ENCODE measurements at regions not wholly inside any gene's neighbourhood (a gene's known extent, or its start where the extent isn't known, plus 50 kb on each side); places are given as distances from the start of the nearest gene placed in this dataset.

DNA sequence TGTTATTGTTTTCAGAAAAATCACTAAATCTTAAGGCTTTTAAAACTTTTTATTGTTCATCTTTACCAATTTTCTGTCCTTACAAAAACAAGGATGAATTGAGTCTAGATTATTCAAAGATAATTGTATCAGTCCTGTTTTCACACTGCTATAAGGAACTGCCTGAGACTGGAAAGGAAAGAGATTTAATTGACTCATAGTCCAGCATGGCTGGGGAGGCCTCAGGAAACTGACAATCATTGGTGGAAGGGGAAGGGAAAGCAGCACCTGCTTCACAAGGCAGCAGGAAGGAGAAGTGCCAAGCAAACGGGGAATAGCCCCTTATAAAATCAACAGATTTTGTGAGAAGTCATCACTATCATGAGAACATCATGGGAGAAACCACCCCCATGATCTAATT lies 455.6 kb upstream of the ZP4 start:
- Histone ChIP-seq H3K4me1 (ENCODE audit: insufficient read depth, low read length) (no peaks in the 10 kb centered on the region), H4K20me1 (ENCODE audit: insufficient read depth, low read length) (no peaks in the 10 kb centered on the region), H2AFZ (ENCODE audit: low read length) (no peak overlapping the region), H3K4me3 (replicated peaks in 1 of 3; ENCODE audit: insufficient read depth in 1 of 3, low read depth in 2 of 3, low read length in 3 of 3) (no peak overlapping the region), H3K9me3 (ENCODE audit: low read length) (peaks cover 75% of the 10 kb centered on the region), H3K36me3 (replicated peaks in 1 of 2; ENCODE audit: control insufficient read depth in 1 of 2, insufficient read depth in 2 of 2, low read length in 2 of 2) (no peaks in the 10 kb centered on the region), H3K79me2 (ENCODE audit: insufficient read depth, low read length) (no peaks in the 10 kb centered on the region), H3K27ac (ENCODE audit: extremely low read length, insufficient read depth, low read length) (no peak overlapping the region), H3K27me3 (ENCODE audit: control insufficient read depth in 1 of 2, insufficient read depth in 2 of 2, low read length in 2 of 2) (no peaks in the 10 kb centered on the region), H3K4me2 (ENCODE audit: low read depth, low read length) (no peak overlapping the region), H3K9ac (ENCODE audit: insufficient read depth, low read depth, low read length) (no peak overlapping the region)
- BruUV-seq (replicated peaks), result no TSS peak
- in situ Hi-C loops (cut with HindIII; ENCODE audit: extremely low pct_ligation_motif_present, low pct_unique_long_range_greater_than_20kb) (no loop called here), intact Hi-C loops (cut with micrococcal nuclease; ENCODE audit: unreplicated experiment) (no loop called here)
- ChIA-PET POLR2A (no interaction called here), CTCF (ENCODE audit: low intra/inter-chr PET ratio, low total read pairs) (no interaction called here)
- no peak for DNase-seq (ENCODE audit: low spot score)
- ATAC-seq, result no peak
- 0% methylated on average over 1 of the region's 1 CpG for WGBS (ENCODE audit: low lambda C conversion rate)
- TF ChIP-seq TOE1 (CRISPR knock-in tag; IDR thresholded peaks at IDR 0.05), result no peak
- TF ChIP-seq, protein P1, sequence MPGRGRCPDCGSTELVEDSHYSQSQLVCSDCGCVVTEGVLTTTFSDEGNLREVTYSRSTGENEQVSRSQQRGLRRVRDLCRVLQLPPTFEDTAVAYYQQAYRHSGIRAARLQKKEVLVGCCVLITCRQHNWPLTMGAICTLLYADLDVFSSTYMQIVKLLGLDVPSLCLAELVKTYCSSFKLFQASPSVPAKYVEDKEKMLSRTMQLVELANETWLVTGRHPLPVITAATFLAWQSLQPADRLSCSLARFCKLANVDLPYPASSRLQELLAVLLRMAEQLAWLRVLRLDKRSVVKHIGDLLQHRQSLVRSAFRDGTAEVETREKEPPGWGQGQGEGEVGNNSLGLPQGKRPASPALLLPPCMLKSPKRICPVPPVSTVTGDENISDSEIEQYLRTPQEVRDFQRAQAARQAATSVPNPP (CRISPR knock-in tag; IDR thresholded peaks at IDR 0.05), result no peak
- TF ChIP-seq SAP130 (CRISPR knock-in tag; IDR thresholded peaks at IDR 0.05; ENCODE audit: low read depth), result no peak
- no peak for TF ChIP-seq RXRB (CRISPR knock-in tag; IDR thresholded peaks at IDR 0.05; ENCODE audit: borderline replicate concordance)
- TF ChIP-seq ZNF569 (CRISPR knock-in tag; IDR thresholded peaks at IDR 0.05; ENCODE audit: borderline replicate concordance), result no peak
- FAIRE-seq, result no peak

DNA sequence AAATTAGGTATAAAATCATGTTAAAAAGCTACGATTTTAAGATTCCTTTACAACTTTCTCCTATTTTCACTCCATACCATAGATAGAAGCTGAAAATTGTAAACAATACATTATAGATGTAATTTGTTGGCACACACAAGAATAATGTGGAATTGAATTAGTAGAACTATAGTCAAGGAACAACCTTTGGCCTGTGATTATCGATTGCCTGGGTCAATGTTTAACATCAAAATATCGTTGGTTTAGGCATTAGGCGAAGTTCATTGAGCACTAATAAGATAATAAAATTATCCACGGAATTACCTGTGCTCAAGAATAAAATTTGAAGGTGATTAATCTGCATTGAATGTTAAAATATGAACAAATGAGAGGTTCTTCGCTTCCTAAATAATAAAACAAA lies 455.1 kb upstream of the ZP4 start:
- DNase-seq (ENCODE audit: low spot score) (no peak), ATAC-seq (peak; percentile 77), FAIRE-seq (no peak)
- no peak overlapping the region for H2AFZ ChIP-seq (ENCODE audit: low read length)
- POLR2A ChIA-PET, result no interaction called here
- H3K9ac ChIP-seq (ENCODE audit: insufficient read depth, low read depth, low read length), result no peak overlapping the region
- 1% methylated on average over 6 of the region's 6 CpGs for WGBS (ENCODE audit: low lambda C conversion rate)
- H3K9me3 ChIP-seq (ENCODE audit: low read length), result peaks cover 76% of the 10 kb centered on the region
- no peak overlapping the region for H3K27ac ChIP-seq (ENCODE audit: extremely low read length, insufficient read depth, low read length)
- no peak overlapping the region for H3K4me2 ChIP-seq (ENCODE audit: low read depth, low read length)
- intact Hi-C loops (cut with micrococcal nuclease; ENCODE audit: unreplicated experiment) (no loop called here), in situ Hi-C loops (cut with HindIII; ENCODE audit: extremely low pct_ligation_motif_present, low pct_unique_long_range_greater_than_20kb) (no loop called here)
- no peaks in the 10 kb centered on the region for H3K27me3 ChIP-seq (ENCODE audit: control insufficient read depth in 1 of 2, insufficient read depth in 2 of 2, low read length in 2 of 2)
- CTCF ChIA-PET (ENCODE audit: low intra/inter-chr PET ratio, low total read pairs), result no interaction called here
- no peak overlapping the region for H3K4me3 ChIP-seq (replicated peaks in 1 of 3; ENCODE audit: insufficient read depth in 1 of 3, low read depth in 2 of 3, low read length in 3 of 3)
- H3K4me1 ChIP-seq (ENCODE audit: insufficient read depth, low read length), result no peaks in the 10 kb centered on the region
- H4K20me1 ChIP-seq (ENCODE audit: insufficient read depth, low read length), result no peaks in the 10 kb centered on the region
- no peaks in the 10 kb centered on the region for H3K79me2 ChIP-seq (ENCODE audit: insufficient read depth, low read length)
- H3K36me3 ChIP-seq (replicated peaks in 1 of 2; ENCODE audit: control insufficient read depth in 1 of 2, insufficient read depth in 2 of 2, low read length in 2 of 2), result no peaks in the 10 kb centered on the region
- no TSS peak for BruUV-seq (replicated peaks)
- TF ChIP-seq, protein P2, sequence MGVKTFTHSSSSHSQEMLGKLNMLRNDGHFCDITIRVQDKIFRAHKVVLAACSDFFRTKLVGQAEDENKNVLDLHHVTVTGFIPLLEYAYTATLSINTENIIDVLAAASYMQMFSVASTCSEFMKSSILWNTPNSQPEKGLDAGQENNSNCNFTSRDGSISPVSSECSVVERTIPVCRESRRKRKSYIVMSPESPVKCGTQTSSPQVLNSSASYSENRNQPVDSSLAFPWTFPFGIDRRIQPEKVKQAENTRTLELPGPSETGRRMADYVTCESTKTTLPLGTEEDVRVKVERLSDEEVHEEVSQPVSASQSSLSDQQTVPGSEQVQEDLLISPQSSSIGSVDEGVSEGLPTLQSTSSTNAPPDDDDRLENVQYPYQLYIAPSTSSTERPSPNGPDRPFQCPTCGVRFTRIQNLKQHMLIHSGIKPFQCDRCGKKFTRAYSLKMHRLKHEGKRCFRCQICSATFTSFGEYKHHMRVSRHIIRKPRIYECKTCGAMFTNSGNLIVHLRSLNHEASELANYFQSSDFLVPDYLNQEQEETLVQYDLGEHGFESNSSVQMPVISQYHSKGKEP (CRISPR knock-in tag; IDR thresholded peaks at IDR 0.05), result no peak
- TF ChIP-seq ZNF496 (CRISPR knock-in tag; IDR thresholded peaks at IDR 0.05; ENCODE audit: insufficient replicate concordance), result no peak
- TF ChIP-seq, protein P3, sequence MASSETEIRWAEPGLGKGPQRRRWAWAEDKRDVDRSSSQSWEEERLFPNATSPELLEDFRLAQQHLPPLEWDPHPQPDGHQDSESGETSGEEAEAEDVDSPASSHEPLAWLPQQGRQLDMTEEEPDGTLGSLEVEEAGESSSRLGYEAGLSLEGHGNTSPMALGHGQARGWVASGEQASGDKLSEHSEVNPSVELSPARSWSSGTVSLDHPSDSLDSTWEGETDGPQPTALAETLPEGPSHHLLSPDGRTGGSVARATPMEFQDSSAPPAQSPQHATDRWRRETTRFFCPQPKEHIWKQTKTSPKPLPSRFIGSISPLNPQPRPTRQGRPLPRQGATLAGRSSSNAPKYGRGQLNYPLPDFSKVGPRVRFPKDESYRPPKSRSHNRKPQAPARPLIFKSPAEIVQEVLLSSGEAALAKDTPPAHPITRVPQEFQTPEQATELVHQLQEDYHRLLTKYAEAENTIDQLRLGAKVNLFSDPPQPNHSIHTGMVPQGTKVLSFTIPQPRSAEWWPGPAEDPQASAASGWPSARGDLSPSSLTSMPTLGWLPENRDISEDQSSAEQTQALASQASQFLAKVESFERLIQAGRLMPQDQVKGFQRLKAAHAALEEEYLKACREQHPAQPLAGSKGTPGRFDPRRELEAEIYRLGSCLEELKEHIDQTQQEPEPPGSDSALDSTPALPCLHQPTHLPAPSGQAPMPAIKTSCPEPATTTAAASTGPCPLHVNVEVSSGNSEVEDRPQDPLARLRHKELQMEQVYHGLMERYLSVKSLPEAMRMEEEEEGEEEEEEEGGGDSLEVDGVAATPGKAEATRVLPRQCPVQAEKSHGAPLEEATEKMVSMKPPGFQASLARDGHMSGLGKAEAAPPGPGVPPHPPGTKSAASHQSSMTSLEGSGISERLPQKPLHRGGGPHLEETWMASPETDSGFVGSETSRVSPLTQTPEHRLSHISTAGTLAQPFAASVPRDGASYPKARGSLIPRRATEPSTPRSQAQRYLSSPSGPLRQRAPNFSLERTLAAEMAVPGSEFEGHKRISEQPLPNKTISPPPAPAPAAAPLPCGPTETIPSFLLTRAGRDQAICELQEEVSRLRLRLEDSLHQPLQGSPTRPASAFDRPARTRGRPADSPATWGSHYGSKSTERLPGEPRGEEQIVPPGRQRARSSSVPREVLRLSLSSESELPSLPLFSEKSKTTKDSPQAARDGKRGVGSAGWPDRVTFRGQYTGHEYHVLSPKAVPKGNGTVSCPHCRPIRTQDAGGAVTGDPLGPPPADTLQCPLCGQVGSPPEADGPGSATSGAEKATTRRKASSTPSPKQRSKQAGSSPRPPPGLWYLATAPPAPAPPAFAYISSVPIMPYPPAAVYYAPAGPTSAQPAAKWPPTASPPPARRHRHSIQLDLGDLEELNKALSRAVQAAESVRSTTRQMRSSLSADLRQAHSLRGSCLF (CRISPR knock-in tag; IDR thresholded peaks at IDR 0.05; ENCODE audit: borderline replicate concordance), result no peak
- TF ChIP-seq BRD4 (CRISPR knock-in tag; IDR thresholded peaks at IDR 0.05), result no peak
- no peak for TF ChIP-seq ZNF33B (CRISPR knock-in tag; IDR thresholded peaks at IDR 0.05)
